ENCODE measurements at regions not wholly inside any gene's neighbourhood (a gene's known extent, or its start where the extent isn't known, plus 50 kb on each side); places are given as distances from the start of the nearest gene placed in this dataset.

DNA sequence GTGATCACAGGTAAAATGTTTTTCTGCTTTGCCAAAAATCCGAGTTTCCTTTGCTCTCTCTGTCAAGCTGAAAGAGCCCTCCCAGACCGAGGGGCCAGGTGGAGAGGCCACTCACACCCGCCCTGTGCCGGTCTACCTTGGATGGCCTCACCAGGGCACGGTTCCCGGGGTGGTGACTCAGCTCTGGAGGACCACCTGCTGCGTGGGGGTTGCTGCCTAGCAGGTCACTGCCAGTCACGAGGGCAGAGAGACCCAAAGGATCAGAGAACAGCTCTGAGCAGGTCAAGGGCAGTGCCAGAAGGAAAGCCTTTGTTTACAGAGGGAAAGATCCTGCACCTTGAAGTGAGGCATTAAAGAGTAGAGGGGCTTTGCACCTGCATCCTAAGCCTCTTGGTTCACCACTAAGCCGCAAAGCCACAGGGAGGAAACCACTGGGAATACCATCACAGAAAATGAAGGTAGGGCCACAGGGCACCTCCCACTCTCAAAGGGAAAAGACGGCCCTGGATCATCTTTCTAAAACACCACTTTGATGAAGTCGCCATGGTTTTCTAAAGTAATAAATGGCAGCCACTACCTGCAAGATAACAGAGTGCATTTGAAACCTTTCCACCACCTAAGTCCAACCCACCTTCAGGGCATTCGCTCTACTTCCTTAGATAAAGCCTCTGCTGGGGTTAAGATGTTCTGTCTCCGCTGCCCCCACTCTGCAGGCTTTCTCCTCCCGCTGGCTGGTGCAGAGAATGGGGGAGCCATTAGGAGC, 160.3 kb upstream of the KLF14 start (continued):
- TF ChIP-seq ZNF292 (tag by site-specific recombination; IDR thresholded peaks at IDR 0.05; ENCODE audit: borderline replicate concordance, low read depth) = no peak
- no peak for TF ChIP-seq ZNF350 (tag by site-specific recombination; IDR thresholded peaks at IDR 0.05)
- TF ChIP-seq SP3 (tag by site-specific recombination; IDR thresholded peaks at IDR 0.05) = 0 out of 2 replicates have a peak, but pooled peaks have one; percentile 25
- no peak for TF ChIP-seq ZBTB44 (tag by site-specific recombination; IDR thresholded peaks at IDR 0.05)
- TF ChIP-seq ZNF510 (tag by site-specific recombination; IDR thresholded peaks at IDR 0.05; ENCODE audit: insufficient replicate concordance) = no peak
- no peak for TF ChIP-seq ZNF488 (tag by site-specific recombination; IDR thresholded peaks at IDR 0.05)
- TF ChIP-seq ZNF449 (tag by site-specific recombination; IDR thresholded peaks at IDR 0.05) = no peak
- no peak for TF ChIP-seq PRDM4 (tag by site-specific recombination; IDR thresholded peaks at IDR 0.05)
- TF ChIP-seq, protein P1, sequence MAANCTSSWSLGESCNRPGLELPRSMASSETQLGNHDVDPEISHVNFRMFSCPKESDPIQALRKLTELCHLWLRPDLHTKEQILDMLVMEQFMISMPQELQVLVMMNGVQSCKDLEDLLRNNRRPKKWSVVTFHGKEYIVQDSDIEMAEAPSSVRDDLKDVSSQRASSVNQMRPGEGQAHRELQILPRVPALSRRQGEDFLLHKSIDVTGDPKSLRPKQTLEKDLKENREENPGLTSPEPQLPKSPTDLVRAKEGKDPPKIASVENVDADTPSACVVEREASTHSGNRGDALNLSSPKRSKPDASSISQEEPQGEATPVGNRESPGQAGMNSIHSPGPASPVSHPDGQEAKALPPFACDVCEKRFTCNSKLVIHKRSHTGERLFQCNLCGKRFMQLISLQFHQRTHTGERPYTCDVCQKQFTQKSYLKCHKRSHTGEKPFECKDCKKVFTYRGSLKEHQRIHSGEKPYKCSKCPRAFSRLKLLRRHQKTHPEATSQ (tag by site-specific recombination; IDR thresholded peaks at IDR 0.05) = no peak
- TF ChIP-seq, protein P2, sequence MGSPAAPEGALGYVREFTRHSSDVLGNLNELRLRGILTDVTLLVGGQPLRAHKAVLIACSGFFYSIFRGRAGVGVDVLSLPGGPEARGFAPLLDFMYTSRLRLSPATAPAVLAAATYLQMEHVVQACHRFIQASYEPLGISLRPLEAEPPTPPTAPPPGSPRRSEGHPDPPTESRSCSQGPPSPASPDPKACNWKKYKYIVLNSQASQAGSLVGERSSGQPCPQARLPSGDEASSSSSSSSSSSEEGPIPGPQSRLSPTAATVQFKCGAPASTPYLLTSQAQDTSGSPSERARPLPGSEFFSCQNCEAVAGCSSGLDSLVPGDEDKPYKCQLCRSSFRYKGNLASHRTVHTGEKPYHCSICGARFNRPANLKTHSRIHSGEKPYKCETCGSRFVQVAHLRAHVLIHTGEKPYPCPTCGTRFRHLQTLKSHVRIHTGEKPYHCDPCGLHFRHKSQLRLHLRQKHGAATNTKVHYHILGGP (tag by site-specific recombination; IDR thresholded peaks at IDR 0.05) = no peak
- TF ChIP-seq, protein P3, sequence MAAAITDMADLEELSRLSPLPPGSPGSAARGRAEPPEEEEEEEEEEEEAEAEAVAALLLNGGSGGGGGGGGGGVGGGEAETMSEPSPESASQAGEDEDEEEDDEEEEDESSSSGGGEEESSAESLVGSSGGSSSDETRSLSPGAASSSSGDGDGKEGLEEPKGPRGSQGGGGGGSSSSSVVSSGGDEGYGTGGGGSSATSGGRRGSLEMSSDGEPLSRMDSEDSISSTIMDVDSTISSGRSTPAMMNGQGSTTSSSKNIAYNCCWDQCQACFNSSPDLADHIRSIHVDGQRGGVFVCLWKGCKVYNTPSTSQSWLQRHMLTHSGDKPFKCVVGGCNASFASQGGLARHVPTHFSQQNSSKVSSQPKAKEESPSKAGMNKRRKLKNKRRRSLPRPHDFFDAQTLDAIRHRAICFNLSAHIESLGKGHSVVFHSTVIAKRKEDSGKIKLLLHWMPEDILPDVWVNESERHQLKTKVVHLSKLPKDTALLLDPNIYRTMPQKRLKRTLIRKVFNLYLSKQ (tag by site-specific recombination; IDR thresholded peaks at IDR 0.05; ENCODE audit: borderline replicate concordance) = no peak
- TF ChIP-seq ZNF274 (IDR thresholded peaks at IDR 0.05; ENCODE audit: low read length) = no peak
- no peak for TF ChIP-seq ZNF274 (tag by site-specific recombination; IDR thresholded peaks at IDR 0.05; ENCODE audit: borderline replicate concordance)
- TF ChIP-seq ZNF175 (tag by site-specific recombination; IDR thresholded peaks at IDR 0.05) = no peak
- no peak for TF ChIP-seq ZNF843 (tag by site-specific recombination; IDR thresholded peaks at IDR 0.05)
- TF ChIP-seq, protein P4, sequence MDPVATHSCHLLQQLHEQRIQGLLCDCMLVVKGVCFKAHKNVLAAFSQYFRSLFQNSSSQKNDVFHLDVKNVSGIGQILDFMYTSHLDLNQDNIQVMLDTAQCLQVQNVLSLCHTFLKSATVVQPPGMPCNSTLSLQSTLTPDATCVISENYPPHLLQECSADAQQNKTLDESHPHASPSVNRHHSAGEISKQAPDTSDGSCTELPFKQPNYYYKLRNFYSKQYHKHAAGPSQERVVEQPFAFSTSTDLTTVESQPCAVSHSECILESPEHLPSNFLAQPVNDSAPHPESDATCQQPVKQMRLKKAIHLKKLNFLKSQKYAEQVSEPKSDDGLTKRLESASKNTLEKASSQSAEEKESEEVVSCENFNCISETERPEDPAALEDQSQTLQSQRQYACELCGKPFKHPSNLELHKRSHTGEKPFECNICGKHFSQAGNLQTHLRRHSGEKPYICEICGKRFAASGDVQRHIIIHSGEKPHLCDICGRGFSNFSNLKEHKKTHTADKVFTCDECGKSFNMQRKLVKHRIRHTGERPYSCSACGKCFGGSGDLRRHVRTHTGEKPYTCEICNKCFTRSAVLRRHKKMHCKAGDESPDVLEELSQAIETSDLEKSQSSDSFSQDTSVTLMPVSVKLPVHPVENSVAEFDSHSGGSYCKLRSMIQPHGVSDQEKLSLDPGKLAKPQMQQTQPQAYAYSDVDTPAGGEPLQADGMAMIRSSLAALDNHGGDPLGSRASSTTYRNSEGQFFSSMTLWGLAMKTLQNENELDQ (tag by site-specific recombination; IDR thresholded peaks at IDR 0.05; ENCODE audit: low read depth) = no peak
- no peak for TF ChIP-seq OVOL3 (tag by site-specific recombination; IDR thresholded peaks at IDR 0.05)
- TF ChIP-seq ZNF221 (tag by site-specific recombination; IDR thresholded peaks at IDR 0.05; ENCODE audit: borderline replicate concordance) = no peak
- TF ChIP-seq ZNF785 (tag by site-specific recombination; IDR thresholded peaks at IDR 0.05) = no peak
- TF ChIP-seq ZNF324 (tag by site-specific recombination; IDR thresholded peaks at IDR 0.05) = 0 out of 2 replicates have a peak, but pooled peaks have one; percentile 22
- no peak for TF ChIP-seq ZNF155 (tag by site-specific recombination; IDR thresholded peaks at IDR 0.05)
- no peak for TF ChIP-seq ZNF26 (tag by site-specific recombination; IDR thresholded peaks at IDR 0.05)

All from HEK293 (cell line).